Panc1 (cell line): ENCODE measurements at regions not wholly inside any gene's neighbourhood (a gene's known extent, or its start where the extent isn't known, plus 50 kb on each side); places are given as distances from the start of the nearest gene placed in this dataset.

Experiments
- ATAC-seq: fragments of 200-7000 bp; cut with Tn5 transposase; 2 replicates; pipeline ENCODE4 v1.9.1; 2020; ENCODE audit warnings: mild to moderate bottlenecking, moderate library complexity
- BruUV-seq: library from RNA; stranded (reverse); fragments of 400-500 nt; replicated peaks from 2 replicates; lab custom pipeline; 2021; lab: Mats Ljungman, UMichigan
- CTCF ChIA-PET: fragments of 300-600 bp; sonication (Branson Sonifier 250); formaldehyde crosslinking; loops from one replicate; lab custom pipeline; 2022; ENCODE audit warnings: antibody characterized with exemption; lab: Charles Lee
- POLR2A ChIA-PET: fragments of 300-600 bp; sonication (Branson Sonifier 250); formaldehyde crosslinking; loops from one replicate; lab custom pipeline; 2022; ENCODE audit warnings: antibody characterized with exemption; lab: Charles Lee
- DNase-seq: peaks from one replicate; pipeline ENCODE4 v3.0.0-alpha.2; 2010; ENCODE audit warnings: low read depth, low spot score
- H3K27ac ChIP-seq: 2 replicates; pipeline ENCODE4 v1.5.1; 2011; ENCODE audit warnings: mild to moderate bottlenecking, low read length, inconsistent platforms
- H3K27me3 ChIP-seq: fragments of 200-500 bp; sonication (Bioruptor generic); 2 replicates; pipeline ENCODE4 v1.6.0; 2014; ENCODE audit warnings: low read length, inconsistent platforms; ENCODE audit not compliant: control insufficient read depth, insufficient read depth
- H3K36me3 ChIP-seq: fragments of 200-500 bp; sonication (Bioruptor generic); 2 replicates; pipeline ENCODE4 v1.5.1; 2014; ENCODE audit warnings: inconsistent platforms, mild to moderate bottlenecking, low read length, moderate library complexity; ENCODE audit not compliant: control insufficient read depth, insufficient read depth
- H3K4me1 ChIP-seq: 2 replicates; pipeline ENCODE4 v1.5.1; 2011; ENCODE audit warnings: inconsistent platforms, mild to moderate bottlenecking, low read length, moderate library complexity; ENCODE audit not compliant: control insufficient read depth, insufficient read depth
- H3K4me3 ChIP-seq, 2 experiments: 2 replicates each; pipeline ENCODE4 v1.5.1; 2011 to 2012; ENCODE audit warnings: low read depth in 2 of 2, low read length in 2 of 2, mild to moderate bottlenecking in 2 of 2, inconsistent platforms in 1 of 2, moderate library complexity in 1 of 2
- H3K9me3 ChIP-seq: fragments of 200-500 bp; sonication (Bioruptor generic); 2 replicates; pipeline ENCODE4 v1.5.1; 2014; ENCODE audit warnings: low read depth, mild to moderate bottlenecking, inconsistent platforms, low read length, moderate library complexity; ENCODE audit not compliant: control insufficient read depth, insufficient read depth
- CTCF ChIP-seq: fragments of 450-650 bp; IDR thresholded peaks from 2 replicates; pipeline ENCODE4 v1.5.1; 2017; ENCODE audit warnings: mild to moderate bottlenecking
- POLR2AphosphoS5 ChIP-seq: IDR thresholded peaks from 2 replicates; pipeline ENCODE4 v1.6.1; 2012; ENCODE audit warnings: mild to moderate bottlenecking, low read depth, low read length, moderate library complexity
- REST ChIP-seq, 2 experiments: IDR thresholded peaks; 2 replicates each; pipeline ENCODE4 v1.6.1; 2011 to 2012; ENCODE audit warnings: low read depth in 2 of 2, control low read depth in 1 of 2, low read length in 1 of 2, mild to moderate bottlenecking in 1 of 2, moderate library complexity in 1 of 2; ENCODE audit not compliant: insufficient read depth in 1 of 2
- SIN3A ChIP-seq: IDR thresholded peaks from 2 replicates; pipeline ENCODE4 v1.6.1; 2012; ENCODE audit warnings: low read depth, mild to moderate bottlenecking, low read length, moderate library complexity, borderline replicate concordance; ENCODE audit not compliant: insufficient read depth
- TCF7L2 ChIP-seq: IDR thresholded peaks from 2 replicates; pipeline ENCODE4 v1.6.1; 2011; ENCODE audit warnings: mild to moderate bottlenecking, low read depth, low read length, inconsistent platforms
- in situ Hi-C: cut with HindIII; loops from 2 replicates; pipeline ENCODE4 v1.10.0; 2016; ENCODE audit warnings: low sequenced_read_pairs, low pct_unique_long_range_greater_than_20kb
- intact Hi-C: fragments of 100-400 bp; cut with micrococcal nuclease; formaldehyde crosslinking; loops from one replicate; pipeline ENCODE4 v1.10.0; 2022; ENCODE audit not compliant: unreplicated experiment

GRCh38 chr14:71237556-71237955, 330.3 kb downstream of the PCNX1 start:
- Histone ChIP-seq H3K27me3 (no peaks in the 10 kb centered on the region), H3K9me3 (no peaks in the 10 kb centered on the region), H3K36me3 (no peaks in the 10 kb centered on the region), H3K27ac (no peak overlapping the region), H3K4me3 (no peak overlapping the region), H3K4me1 (no peaks in the 10 kb centered on the region)
- ChIA-PET POLR2A (no interaction called here), CTCF (no interaction called here)
- BruUV-seq: no TSS peak
- DNase-seq (no peak), ATAC-seq (no peak)
- in situ Hi-C loops: no loop called here
- intact Hi-C loops: no loop called here
- TF ChIP-seq CTCF: no peak
- no peak for TF ChIP-seq SIN3A
- no peak for TF ChIP-seq TCF7L2
- no peak for TF ChIP-seq REST (IDR thresholded peaks at IDR 0.05; ENCODE audit: insufficient read depth in 1 of 2, low read depth in 2 of 2, low read length in 1 of 2)
- no peak for TF ChIP-seq POLR2AphosphoS5

GRCh38 chr14:71238835-71239234, 331.6 kb downstream of the PCNX1 start:
- BruUV-seq: no TSS peak
- H3K27me3 ChIP-seq: no peaks in the 10 kb centered on the region
- intact Hi-C loops (no loop called here), in situ Hi-C loops (no loop called here)
- no peaks in the 10 kb centered on the region for H3K9me3 ChIP-seq
- H3K4me1 ChIP-seq: no peaks in the 10 kb centered on the region
- CTCF ChIA-PET: no interaction called here
- DNase-seq (no peak), ATAC-seq (no peak)
- H3K27ac ChIP-seq: no peak overlapping the region
- POLR2A ChIA-PET: no interaction called here
- no peak for TF ChIP-seq REST (IDR thresholded peaks at IDR 0.05; ENCODE audit: insufficient read depth in 1 of 2, low read depth in 2 of 2, low read length in 1 of 2)
- TF ChIP-seq CTCF: no peak
- TF ChIP-seq POLR2AphosphoS5: no peak
- H3K36me3 ChIP-seq: no peaks in the 10 kb centered on the region
- H3K4me3 ChIP-seq: no peak overlapping the region
